ENCODE measurements at regions not wholly inside any gene's neighbourhood (a gene's known extent, or its start where the extent isn't known, plus 50 kb on each side); places are given as distances from the start of the nearest gene placed in this dataset.

DNA sequence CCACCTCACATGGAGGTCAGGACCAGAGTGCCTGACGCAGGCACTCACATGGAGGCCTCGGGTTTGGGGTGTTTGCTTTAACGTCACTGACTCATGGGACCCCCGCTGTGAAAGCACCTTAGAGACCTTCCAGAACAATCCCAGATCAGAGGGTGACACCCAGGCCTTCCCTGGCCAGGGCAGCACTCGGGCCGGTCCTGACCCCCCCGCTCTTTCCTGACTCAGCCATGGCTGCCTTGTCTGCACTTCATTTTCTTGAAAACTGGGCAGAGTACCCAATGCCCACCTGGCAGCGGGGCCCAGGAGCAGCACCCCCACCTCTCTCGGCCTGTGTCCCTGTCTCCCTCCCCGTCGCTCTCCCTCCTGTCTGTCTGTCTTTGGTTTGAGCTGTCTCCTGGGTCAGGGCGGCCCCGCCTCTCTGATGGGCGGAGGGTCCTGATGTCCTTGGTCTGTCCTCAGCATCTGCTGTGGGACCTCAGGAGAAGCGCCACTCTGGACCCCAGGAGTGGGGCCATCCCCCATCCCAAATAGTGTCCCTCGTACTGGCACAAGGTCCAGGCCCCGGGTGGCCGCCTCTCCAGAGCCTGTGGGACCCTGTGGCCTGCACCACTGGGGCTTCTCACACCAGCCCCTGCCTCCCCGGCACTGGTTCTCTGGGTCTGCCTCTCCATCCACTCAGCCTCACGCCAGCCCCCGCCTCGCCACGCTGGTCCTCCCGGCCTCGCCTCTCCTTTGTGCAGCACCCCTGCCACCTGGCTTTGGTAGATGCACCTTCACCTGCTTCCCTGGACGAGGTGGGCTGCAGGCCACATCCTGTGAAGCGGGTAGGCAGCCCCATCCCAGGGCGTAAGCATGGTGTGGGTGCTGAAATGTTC is 55.9 kb upstream of the ZNF469 start:
- DNase-seq (ENCODE audit: low spot score), result no peak
- ChIA-PET CTCF (no interaction called here), POLR2A (ENCODE audit: low non-redundant PET) (no interaction called here)
- no peak overlapping the region for H3K4me3 ChIP-seq (ENCODE audit: low read depth, low read length, poor library complexity, severe bottlenecking)
- H3K9me3 ChIP-seq (ENCODE audit: low read depth, low read length, poor library complexity, severe bottlenecking), result no peaks in the 10 kb centered on the region
- BruUV-seq (replicated peaks), result no TSS peak
- intact Hi-C loops (cut with micrococcal nuclease; ENCODE audit: unreplicated experiment), result no loop called here
- H3K36me3 ChIP-seq (ENCODE audit: insufficient read depth, low read length, poor library complexity, severe bottlenecking), result no peaks in the 10 kb centered on the region
- H3K27me3 ChIP-seq (replicated peaks; ENCODE audit: insufficient read depth, low read depth, low read length, poor library complexity), result no peaks in the 10 kb centered on the region
- H3K27ac ChIP-seq (ENCODE audit: low read depth, low read length, poor library complexity, severe bottlenecking), result no peak overlapping the region
- TF ChIP-seq EZH2 (IDR thresholded peaks at IDR 0.05; ENCODE audit: borderline replicate concordance, low read depth, low read length, poor library complexity, severe bottlenecking), result no peak
- TF ChIP-seq, protein P1, sequence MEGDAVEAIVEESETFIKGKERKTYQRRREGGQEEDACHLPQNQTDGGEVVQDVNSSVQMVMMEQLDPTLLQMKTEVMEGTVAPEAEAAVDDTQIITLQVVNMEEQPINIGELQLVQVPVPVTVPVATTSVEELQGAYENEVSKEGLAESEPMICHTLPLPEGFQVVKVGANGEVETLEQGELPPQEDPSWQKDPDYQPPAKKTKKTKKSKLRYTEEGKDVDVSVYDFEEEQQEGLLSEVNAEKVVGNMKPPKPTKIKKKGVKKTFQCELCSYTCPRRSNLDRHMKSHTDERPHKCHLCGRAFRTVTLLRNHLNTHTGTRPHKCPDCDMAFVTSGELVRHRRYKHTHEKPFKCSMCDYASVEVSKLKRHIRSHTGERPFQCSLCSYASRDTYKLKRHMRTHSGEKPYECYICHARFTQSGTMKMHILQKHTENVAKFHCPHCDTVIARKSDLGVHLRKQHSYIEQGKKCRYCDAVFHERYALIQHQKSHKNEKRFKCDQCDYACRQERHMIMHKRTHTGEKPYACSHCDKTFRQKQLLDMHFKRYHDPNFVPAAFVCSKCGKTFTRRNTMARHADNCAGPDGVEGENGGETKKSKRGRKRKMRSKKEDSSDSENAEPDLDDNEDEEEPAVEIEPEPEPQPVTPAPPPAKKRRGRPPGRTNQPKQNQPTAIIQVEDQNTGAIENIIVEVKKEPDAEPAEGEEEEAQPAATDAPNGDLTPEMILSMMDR (conservative IDR thresholded peaks at IDR 0.05; ENCODE audit: low read depth, low read length), result no peak
- no peaks in the 10 kb centered on the region for H3K4me1 ChIP-seq (ENCODE audit: insufficient read depth, low read length, poor library complexity, severe bottlenecking)

DNA sequence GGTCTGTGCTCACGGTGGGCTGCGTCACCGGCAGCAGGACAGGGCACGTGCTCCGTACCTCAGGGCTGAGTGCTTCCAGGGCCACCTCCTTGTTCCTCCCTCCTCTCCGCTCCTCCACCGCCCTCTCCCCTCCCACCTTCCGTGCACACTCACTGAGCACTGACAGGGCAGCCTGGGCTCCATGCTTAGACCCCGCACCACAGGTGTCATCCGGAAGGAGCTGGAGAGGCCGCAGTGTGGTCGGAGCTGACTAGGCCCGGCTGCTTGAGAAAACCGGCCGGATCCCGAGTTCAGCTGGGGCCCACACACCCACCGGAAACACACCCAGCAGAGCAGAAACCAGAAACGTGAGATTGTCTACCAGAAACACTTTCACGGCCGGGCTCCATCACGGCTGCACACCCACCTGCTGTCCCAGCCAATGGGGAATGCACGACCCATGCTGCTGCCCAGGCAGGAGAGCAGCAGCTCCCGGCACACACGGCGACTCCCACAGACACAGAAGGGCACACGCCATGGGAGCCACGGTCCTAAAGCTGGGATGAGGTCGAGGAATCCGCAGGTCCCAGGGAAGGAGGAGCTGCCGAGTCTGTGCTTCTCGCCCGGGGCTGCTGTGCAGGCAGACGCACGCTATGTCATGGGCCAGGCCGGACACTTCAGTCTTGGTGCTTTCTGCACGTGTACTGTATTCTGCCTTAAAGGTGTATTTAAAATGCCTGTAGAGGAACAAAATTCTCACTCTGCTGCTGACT is 55.0 kb upstream of the ZNF469 start:
- Histone ChIP-seq H3K4me3 (ENCODE audit: low read depth, low read length, poor library complexity, severe bottlenecking) (no peak overlapping the region), H3K36me3 (ENCODE audit: insufficient read depth, low read length, poor library complexity, severe bottlenecking) (no peaks in the 10 kb centered on the region), H3K27me3 (replicated peaks; ENCODE audit: insufficient read depth, low read depth, low read length, poor library complexity) (no peaks in the 10 kb centered on the region), H3K4me1 (ENCODE audit: insufficient read depth, low read length, poor library complexity, severe bottlenecking) (no peaks in the 10 kb centered on the region), H3K27ac (ENCODE audit: low read depth, low read length, poor library complexity, severe bottlenecking) (no peak overlapping the region), H3K9me3 (ENCODE audit: low read depth, low read length, poor library complexity, severe bottlenecking) (no peaks in the 10 kb centered on the region)
- no TSS peak for BruUV-seq (replicated peaks)
- intact Hi-C loops (cut with micrococcal nuclease; ENCODE audit: unreplicated experiment), result no loop called here
- TF ChIP-seq, protein P1 (conservative IDR thresholded peaks at IDR 0.05; ENCODE audit: low read depth, low read length), result no peak
- no peak for TF ChIP-seq EZH2 (IDR thresholded peaks at IDR 0.05; ENCODE audit: borderline replicate concordance, low read depth, low read length, poor library complexity, severe bottlenecking)
- CTCF ChIA-PET, result no interaction called here
- POLR2A ChIA-PET (ENCODE audit: low non-redundant PET), result no interaction called here
- DNase-seq (ENCODE audit: low spot score), result no peak

DNA sequence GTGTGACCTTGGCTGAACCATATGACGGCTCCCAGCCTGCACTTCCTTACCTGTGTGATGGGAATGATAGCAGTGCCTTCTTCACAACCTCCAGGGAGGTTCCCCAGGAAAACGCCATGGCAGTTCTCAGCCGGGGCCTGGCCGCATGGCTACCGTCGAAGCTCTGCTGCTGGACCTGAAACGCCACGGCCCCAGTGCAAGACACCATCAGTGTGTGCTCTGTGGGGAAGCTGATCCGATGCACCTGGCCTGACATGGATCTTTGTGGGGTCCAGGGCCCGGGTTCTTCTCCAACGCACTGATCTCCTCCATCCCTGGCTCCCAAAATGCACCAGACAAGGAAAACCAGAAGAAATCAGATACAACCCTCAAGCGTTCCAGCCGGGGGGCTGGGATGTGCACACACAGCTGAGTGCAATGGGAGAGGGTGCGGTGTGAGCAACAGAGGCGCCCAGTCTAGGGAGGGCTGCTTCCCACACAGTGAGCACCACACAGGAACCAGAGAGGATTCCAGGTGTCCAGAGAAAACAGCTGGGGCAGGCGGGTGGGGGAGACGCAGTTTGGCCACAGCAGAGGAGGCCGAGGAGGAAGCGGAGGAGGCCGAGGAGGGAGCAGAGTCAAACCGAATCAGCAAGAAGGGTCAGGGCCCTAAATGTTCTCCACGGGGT is 54.3 kb upstream of the ZNF469 start:
- H3K9me3 ChIP-seq (ENCODE audit: low read depth, low read length, poor library complexity, severe bottlenecking), result no peaks in the 10 kb centered on the region
- ChIA-PET POLR2A (ENCODE audit: low non-redundant PET) (no interaction called here), CTCF (no interaction called here)
- H3K27me3 ChIP-seq (replicated peaks; ENCODE audit: insufficient read depth, low read depth, low read length, poor library complexity), result no peaks in the 10 kb centered on the region
- BruUV-seq (replicated peaks), result no TSS peak
- H3K36me3 ChIP-seq (ENCODE audit: insufficient read depth, low read length, poor library complexity, severe bottlenecking), result no peaks in the 10 kb centered on the region
- intact Hi-C loops (cut with micrococcal nuclease; ENCODE audit: unreplicated experiment), result no loop called here
- no peak for DNase-seq (ENCODE audit: low spot score)
- no peak overlapping the region for H3K4me3 ChIP-seq (ENCODE audit: low read depth, low read length, poor library complexity, severe bottlenecking)
- no peak overlapping the region for H3K27ac ChIP-seq (ENCODE audit: low read depth, low read length, poor library complexity, severe bottlenecking)
- no peaks in the 10 kb centered on the region for H3K4me1 ChIP-seq (ENCODE audit: insufficient read depth, low read length, poor library complexity, severe bottlenecking)
- TF ChIP-seq EZH2 (IDR thresholded peaks at IDR 0.05; ENCODE audit: borderline replicate concordance, low read depth, low read length, poor library complexity, severe bottlenecking), result no peak
- TF ChIP-seq, protein P1 (conservative IDR thresholded peaks at IDR 0.05; ENCODE audit: low read depth, low read length), result no peak

All from A673 (cell line).